LNCAP (cell line): ENCODE measurements at regions not wholly inside any gene's neighbourhood (a gene's known extent, or its start where the extent isn't known, plus 50 kb on each side); places are given as distances from the start of the nearest gene placed in this dataset.

Experiments
- TF ChIP-seq, protein P1 (sequence below): fragments of 450-650 bp; IDR thresholded peaks from 2 replicates; pipeline ENCODE4 v1.5.1; 2017; ENCODE audit warnings: mild to moderate bottlenecking

DNA sequence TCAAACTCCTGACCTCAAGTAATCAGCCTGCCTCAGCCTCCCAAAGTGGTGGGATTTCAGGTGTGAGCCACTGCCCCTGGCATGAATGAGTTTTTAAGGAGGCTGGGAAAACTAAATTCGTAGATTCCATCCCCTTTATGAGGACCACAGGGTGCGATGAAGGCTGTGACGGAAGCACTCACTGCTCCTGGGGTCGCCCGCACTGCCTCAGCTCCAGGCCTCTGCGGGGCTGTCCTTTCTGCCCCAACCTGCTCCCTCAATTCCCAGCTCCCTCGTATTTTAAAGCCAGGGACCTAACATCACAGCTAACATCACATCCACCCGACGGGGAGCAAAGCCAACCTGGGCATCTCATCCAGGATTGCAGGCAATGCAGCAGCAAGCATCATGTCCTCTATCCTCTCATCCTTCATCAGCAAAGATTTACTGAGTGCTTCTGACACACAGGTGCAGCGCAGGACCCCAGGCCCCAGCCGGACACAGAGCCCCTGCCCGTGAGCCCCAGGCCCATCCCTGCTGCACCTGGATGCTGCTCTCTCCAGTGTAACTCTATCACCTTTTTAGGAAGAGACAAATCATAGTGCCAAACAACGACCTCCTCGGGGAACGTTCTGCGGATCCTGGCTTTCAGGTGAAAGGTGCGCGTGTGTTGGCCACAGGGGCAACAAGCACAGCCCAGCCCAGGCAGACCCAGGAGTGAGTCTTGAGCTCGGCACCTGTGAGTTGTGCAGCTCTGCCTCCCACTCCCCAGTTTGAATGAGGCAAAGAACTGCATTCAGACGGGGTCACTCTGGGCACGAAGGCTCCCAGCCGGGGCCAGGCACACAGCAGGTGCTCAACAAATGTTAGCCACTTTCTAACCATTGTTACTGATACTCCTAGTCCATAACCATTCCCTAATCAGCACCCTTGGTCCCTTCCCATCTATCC lies 134.3 kb downstream of the CRYBB2 start:
- TF ChIP-seq, protein P1, sequence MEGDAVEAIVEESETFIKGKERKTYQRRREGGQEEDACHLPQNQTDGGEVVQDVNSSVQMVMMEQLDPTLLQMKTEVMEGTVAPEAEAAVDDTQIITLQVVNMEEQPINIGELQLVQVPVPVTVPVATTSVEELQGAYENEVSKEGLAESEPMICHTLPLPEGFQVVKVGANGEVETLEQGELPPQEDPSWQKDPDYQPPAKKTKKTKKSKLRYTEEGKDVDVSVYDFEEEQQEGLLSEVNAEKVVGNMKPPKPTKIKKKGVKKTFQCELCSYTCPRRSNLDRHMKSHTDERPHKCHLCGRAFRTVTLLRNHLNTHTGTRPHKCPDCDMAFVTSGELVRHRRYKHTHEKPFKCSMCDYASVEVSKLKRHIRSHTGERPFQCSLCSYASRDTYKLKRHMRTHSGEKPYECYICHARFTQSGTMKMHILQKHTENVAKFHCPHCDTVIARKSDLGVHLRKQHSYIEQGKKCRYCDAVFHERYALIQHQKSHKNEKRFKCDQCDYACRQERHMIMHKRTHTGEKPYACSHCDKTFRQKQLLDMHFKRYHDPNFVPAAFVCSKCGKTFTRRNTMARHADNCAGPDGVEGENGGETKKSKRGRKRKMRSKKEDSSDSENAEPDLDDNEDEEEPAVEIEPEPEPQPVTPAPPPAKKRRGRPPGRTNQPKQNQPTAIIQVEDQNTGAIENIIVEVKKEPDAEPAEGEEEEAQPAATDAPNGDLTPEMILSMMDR: no peak

DNA sequence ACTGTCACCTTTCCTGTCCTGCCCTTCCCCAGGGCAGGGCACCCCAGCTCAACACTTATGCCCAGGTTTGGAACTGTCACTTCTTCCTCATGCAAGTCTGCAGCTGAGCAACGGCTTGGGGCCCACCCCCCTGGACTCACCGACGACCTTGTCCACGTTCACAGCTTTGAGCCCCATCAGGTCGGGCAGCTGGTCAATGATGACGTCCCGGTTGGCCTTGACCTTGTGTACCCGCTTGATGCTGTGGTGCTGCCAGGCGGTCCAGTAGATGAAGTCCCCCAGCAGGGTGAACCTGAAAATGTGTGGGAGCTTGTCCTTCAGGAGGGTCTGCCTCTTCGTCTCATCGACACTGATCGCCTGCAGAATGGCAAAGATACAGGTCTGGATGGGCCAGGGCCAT lies 135.0 kb downstream of the CRYBB2 start:
- TF ChIP-seq, protein P1: no peak

DNA sequence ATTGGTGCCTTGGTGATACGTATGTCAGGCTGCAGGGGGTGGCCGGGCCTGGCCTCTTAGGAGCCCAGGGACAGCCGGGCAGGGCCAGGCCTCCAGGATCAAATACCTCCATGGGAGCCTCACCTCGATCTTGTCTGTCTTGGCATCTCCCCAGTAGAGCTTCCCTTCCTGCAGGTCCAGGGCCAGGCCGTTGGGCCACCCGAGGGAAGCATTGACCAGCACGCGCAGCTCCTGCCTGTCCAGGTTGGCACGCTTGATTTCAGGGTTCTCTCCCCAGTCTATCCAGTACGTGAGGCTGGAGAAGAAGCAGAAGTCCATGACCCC lies 137.7 kb downstream of the CRYBB2 start:
- TF ChIP-seq, protein P1: no peak

DNA sequence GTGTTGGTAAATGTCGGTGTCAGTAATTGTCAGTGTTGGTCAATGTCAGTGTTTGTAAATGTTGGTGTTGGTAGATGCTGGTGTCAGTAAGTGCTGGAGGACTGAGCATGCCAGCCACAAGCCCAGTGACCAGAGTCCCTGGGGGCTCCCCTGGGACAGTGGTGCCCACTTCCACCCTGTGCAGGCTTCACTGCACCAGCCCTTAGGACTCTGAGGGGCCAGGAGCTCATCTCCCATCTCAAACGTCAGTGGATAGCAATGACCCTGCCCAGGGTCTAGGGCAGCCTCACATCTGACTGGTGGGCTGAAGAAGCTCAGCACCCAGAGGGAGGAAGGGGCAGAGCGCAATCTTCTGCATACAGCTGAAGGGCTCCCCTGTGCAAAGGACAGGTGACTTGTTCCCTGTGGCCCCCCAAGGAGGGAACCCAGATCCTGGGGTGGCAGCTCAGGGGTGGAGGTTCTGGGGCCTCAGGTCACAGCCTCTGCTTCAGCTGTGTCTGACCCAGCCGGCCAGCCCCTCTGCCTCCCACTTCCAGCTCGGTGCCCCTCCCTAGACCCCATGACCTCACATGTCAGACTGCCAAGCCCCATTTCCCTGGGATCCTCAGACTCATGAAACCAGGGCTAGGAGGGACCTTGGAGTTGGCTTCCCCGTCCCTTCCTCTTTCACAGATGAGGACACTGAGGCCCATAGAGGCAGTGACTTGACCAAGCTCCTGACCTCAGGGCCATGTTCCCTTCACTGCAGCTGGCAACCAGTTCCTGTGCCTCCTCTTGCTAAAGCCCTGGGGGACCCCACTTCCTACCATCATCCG lies 138.4 kb downstream of the CRYBB2 start:
- TF ChIP-seq, protein P1: no peak

DNA sequence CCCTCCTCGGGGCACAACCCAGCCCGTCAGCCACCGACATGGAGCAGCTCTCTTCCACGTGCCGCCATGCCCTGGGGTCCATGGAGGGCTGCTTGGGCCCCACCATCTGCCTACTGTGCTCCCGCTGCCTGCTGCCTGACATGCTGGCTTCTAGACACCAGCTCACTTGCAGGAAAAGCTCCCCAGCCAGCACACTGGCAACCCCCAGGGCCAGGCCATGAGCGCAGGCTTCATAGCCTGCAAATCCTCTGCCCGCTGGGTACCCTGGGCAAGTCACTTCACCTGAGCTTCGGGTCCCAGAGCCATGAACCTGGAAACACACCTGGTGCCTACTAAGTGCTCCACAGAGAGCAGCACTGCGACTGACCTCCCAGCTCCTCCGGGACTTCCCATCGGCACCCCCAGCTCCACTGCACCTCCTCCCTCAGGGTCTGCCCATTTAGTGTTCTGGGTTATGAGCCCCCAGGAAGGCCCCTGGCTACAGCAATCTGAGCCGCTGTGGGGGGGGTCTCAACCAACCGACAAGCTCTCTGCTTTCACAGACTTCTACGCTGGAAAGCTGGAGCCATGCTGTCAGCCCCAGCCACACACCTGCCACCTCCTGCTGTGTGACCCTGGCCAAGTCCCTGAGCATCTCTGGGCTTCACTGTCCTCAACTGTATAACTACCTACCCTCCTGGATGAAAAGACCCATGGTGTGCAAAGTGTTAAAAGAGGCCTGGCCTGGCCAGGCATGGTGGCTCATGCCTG lies 139.2 kb downstream of the CRYBB2 start:
- TF ChIP-seq, protein P1: no peak

DNA sequence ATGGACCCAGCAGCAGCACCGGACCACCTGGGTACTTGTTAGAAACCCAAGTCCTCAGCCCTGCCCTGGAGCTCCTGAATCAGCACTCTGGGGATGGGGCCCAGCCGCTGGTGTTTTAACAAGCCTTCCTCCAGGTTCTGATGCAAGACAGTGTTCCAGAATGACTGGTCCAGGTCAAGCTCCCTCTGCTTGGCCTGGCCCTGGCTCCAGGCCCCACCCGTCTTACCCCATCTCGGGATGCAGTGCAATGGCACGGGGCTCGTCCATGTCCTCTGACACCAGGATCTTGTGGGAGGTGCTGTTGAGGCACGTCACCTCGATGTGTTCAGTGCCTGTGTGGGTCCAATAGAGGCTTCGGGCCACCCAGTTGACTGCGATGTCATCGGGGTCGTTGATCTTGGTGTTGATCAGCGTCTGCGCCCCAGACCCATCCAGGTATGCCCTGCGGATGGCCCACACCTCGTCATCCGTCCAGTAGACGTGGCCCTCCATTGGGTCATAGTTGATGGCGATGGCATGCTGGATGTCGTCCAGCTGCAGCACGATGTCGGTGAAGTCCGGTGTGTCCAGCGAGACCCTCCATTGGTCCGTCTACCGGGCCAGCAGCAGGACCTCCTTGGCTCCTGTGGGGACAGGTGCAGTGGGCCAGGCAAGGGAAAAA lies 140.3 kb downstream of the CRYBB2 start:
- TF ChIP-seq, protein P1: no peak

DNA sequence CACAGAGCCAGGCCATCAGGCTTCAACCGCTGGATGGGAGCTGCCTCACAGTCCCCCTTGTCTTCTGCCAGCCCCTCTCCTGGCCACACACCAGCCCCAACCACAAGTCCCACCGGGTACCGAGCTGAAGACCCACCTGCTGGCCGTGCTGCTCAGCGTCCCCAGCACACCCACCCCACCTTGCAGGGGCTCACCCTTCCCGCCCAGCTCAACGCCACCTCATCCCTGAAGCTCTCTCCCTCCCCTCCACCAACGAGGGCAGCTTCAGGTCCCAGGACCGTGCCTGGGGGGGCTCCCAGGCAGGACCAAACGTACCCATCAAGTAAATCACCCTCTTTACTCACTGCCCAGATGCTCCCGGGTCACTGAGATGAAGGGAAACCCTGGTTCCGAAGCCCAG lies 141.0 kb downstream of the CRYBB2 start:
- TF ChIP-seq, protein P1: no peak
